NCI-H1092 treated with DMSO at 0.1 percent for 48 hours (cell line): ENCODE measurements at regions not wholly inside any gene's neighbourhood (a gene's known extent, or its start where the extent isn't known, plus 50 kb on each side); places are given as distances from the start of the nearest gene placed in this dataset.

Source experiments
- DNase-seq: peaks from one replicate; lab custom pipeline; 2025; lab: John Stamatoyannopoulos, UW

DNA sequence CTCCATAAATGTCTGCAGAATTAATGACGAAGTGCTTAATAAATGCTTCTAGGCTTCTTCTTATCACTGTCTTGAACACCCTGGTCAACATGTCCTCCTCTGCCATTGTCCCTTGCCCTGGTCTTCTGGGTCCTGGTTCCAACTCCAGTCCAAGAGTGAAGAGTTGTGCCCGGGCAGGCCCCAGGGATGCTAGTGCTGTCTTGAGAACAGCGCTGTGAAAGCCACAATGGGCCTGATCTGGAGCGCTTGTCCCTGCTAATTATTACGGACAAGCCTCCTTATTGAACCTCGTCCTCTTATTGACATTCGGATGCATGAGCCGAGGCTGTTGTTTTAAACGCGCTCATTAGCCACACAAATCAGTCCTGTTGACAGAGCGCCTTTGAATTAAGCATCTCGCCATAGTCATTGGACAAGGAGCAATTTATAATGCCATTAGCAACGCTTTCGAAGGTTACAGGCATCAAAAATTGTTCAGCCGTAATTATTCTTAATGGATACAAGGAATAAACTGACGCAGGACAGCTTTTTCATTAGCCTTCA is 211.6 kb upstream of the POU3F1 start:
- DNase-seq = no peak

DNA sequence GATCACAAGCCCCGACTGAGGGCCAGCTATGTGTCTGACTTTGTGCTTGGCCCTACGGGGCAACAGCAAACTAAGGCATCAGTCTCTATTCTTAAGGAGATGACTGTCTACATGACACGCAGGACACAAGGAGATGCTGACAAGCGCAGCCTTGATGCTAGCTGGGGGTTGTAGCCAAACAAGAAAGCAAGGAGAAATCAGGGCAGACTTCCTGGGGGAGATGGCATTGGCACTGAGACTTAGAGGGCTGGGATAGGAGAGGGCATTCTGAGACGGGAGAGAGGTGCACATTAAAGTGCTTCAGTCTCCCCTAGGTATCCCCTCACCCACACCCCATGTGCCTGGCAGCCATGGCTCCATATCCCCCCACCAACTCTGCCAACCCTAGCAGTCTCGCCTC is 210.8 kb upstream of the POU3F1 start:
- DNase-seq = no peak

DNA sequence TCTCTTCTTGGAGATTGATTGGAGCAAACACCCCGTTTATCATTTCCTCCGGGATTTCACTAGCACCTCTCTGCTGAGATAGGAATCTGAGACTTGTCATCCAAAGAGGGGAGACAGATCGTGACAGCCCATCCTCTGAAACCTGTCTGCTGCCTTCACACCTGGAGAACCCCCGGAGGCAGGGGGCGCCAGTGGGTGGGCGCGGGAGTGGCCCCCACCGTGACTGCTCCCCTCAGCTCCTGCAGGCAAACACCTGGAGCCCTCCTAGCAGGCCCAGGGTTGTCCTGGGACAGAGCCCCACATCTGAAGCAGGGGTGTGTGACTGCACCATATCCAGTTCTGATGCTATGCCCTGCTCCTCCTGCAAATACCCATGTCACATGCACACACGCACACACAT is 209.5 kb upstream of the POU3F1 start:
- no peak for DNase-seq

DNA sequence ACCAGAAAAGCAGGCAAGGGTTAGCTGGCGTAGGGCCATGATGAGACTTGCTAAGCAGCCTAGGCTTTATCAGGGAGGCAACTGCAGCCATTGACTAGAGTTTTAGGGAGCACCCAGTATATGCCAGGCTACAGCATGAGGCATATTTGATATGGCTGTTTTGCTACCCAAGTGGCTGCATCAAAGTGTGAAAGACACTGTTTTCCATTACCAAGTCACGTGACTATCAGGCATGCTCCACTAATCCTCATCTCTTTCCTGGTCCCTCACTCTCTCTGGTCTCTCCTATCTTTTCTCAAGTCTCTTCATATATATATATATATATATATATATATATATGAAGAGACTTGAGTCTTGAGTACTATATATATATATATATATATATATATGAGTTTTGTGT is 206.7 kb upstream of the POU3F1 start:
- DNase-seq = no peak

DNA sequence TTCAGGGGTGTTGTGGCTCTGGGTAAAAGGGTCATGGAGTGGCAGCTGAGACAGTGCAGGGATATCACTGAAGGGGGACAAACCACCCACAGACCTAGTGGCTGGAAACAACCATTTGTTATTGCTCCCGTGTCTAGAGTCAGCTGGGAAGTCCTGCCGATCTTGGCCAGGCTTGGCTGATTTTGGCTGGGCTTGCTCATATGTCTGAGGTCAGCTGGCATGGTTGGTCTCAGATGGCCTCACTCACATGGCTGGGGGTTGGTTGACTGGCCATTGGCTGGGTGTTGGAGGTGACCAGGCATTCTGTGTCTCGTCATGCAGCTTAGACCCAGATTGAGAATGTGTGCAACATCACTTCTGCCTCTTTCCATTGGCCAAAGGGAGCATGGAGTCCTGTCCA is 203.8 kb upstream of the POU3F1 start:
- no peak for DNase-seq

DNA sequence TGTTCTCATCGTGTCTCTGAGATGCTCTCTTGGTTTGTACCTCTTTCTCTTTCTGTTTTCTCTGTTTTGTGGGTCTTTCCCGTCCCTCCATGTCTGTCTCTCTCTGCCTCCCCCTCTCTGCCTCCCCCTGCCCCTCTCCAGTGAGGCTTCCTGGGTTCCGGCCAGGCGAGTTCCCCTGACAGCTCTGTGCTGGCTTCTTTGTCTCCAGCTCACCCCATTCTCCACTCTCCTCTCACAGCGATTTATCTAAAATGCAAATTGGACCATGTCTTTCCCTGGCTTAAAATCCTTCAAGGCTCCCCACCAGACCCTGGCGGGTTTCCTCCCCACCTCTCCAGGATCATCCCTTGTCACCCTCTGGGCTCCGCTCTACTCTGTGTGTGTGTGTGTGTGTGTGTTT is 202.4 kb upstream of the POU3F1 start:
- no peak for DNase-seq

DNA sequence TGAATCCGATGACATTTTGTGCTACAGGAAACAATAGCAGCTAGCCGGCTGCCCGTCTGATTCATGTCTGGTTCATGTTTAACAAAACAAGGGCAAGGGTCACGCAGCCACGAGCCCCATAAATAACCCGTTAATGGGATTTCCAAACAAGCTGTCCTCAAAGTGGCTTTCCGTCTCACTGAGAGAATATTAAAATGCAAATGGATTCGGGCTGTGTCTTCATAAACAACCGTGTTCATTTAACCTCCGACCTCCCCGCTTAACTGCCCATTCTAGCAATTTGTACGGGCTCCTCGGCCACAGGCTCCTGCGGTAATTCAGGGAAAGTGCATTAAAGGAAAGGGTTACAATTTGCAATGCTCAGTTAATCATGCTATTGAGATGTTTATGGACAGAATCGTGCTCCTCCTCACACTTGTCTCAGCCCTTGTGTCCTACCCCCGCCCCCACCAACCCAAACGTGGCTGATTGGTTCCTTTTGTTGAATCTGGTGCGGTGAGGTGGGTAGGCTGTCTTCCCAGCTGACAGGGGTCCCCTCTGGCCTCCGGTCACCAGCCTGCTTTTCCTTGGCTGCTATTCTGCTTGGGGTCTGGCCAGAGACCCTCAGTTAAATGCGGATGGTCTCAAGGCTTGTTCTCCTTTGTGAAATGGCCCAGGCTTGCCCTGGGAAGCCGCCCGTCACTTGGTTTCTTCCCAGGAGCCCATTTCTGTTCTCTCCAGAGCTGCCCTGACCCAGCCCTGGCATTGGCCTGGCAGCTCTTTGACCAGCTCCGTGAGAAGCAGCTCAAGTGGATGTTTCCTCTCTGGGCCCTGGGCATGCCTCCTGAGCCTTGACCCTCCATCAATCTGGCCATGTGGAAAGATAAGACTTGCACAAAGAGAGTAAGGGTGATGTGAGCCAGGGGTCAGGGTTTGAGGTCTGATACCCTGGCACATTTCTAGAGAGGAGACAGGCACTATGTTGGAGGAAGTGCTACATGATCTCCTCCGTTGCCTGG is 200.7 kb upstream of the POU3F1 start:
- DNase-seq = no peak

DNA sequence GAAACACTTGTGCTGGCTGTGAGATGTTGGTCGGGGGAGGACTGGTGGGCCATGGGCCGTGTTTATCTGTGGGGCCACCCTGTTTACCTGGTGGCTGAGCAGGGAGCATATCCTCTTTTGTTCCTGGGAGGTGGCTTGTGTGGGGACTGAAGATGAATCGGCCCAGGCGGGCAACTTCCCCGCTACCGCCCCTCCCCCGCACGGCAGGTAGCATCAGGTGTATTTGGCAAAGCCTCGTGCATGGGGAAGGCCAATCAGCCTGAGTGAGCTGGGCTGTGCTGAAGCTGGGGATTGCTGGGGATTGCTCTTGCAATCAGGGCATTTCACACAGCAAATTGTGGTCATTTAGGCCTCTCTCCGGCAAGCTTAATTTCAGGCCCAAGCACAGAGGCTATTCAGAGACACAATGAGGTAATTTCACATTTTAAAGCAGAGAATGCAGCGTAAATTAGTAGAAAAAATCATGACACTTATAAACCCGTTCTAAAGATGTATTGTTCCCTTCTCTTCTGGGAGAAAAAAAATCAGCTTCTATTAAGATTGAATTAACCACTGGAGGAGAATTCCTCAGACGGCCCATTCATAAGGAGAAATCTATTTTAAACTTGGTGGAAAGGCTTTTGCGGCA is 197.7 kb upstream of the POU3F1 start:
- no peak for DNase-seq

DNA sequence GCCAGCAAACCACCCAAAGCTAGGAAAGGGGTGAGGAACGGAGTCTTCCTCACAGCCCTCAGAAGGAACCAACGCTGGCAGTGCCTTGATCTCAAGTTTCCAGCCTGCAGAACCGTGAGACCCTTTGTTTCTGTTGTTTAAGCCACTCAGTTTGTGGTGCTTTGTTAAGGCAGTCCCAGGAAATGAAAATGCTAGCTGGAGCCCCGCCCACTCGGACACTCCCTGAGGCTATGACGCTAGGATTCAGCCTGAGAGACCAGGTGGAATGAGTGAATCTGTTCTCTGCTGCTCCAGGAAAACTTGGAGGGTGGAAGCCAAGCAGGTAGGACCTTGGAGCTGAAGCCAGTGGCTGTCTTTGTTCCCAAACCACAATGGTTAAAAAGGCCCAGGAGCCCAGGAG is 196.5 kb upstream of the POU3F1 start:
- no peak for DNase-seq

DNA sequence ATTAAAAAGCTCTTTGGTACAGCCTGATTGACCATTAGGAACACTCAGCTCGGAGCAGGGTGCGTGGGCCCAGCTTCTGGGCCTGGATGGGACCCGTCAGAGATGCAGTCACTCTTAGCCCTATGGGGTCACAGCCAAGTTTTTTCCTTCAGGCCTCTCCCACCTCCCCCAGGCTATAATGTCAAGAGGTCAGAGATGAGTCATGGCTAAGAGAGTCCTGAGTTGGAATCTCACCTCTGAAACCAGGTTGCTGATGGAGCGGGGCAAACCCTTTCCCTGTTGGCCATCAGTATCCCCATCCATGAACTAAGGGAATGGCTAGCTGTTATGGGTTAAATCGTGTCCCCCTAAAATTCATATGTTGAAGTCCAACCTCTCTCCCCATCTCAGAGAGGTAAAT is 195.9 kb upstream of the POU3F1 start:
- DNase-seq = no peak

DNA sequence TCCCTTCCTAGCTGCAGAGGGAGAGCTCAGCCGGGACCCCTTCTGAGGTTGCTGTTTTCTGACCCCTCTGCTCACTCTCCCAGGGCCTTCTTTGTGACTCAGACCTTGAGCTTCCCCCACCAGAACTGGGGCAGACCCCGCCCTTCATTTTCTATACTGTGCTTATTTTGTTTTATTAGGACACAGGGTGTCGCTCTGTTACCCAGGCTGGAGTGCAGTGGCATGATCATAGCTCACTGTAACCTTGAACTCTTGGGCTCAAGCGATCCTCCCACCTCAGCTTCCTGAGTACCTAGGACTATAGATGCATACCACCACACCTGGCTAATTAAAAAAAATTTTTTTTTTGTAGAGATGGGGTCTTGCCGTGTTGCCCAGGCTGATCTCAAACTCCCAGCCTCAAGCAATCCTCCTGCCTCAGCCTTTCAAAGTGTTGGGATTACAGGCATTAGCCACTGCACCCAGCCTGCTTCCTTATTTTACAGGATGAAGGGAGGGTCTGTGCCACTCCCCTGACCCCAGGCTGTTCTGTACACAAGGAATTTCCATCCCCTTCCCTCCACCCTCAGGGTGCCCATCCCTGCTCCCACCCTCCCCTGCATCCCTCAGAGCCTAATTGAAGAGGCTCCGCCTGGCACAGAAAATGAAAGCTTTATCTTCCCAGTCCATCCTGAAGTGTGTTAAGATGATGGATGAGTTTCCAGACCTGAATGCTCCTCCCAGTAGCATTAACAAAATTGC is 195.2 kb upstream of the POU3F1 start:
- DNase-seq = no peak

DNA sequence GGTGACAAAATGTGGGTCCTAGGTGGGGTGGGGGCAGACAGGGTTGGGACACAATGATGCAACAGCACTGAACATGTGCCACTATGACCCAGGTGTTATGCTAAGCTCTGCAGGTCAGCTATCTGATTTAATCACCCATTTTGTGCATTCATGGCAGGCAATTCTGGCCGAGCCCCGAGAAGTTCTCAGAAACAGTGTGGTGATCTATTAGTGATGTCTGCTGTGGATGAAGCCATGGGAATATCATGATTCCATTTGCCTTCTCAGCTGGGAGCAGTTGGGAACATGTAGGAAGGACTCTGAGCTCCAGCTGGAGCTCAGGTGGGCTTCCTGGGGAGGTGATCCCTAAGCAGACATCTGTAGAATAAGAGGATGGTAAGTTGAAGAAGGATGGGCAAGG is 194.0 kb upstream of the POU3F1 start:
- DNase-seq = no peak

DNA sequence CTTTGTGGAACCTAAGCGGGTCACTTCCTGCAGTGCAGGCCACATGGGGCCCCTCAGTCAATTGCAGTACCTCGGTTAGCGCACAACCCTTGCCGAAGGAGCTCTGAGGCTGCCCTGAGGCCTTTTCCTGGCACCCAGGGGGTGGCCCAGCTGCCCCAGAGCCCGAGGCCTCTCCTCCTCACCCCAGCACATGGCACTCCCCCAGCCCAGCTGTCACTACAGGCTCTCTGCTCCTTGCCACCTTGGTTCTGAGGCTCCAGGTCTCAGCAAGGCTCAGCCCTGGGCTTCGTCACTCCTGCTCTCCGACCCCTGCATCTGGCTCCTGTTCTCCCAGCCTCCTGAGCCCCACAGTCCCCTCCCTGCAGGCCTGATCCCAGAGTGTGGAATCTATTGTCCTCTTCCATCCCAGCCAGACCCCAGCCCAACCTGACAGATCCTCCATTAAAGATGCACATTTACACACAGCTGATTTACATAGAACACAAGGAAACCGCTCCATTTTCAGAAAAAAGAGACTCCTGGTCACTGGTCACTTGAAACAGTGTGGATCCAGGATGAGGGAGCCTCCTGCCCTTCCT is 192.8 kb upstream of the POU3F1 start:
- no peak for DNase-seq

DNA sequence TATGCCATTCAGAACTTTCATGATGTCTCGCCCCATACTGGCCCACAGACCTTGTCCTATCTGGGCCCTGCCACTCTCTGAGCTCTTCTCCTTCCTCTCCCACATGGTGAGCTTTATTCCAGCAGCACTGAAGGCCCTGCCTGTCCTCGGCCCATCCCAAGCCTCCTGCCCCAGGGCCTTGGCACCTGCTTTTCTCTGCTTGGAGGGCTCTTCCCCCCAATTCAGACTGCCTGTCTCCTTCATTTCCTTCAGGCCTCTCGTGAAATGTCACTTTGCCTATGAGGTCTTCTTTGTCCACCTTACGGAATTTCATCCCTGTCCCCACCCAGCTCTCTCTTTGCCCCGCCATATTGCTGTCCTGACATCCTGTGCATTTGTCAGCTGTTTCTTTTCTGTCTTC is 191.7 kb upstream of the POU3F1 start:
- no peak for DNase-seq

DNA sequence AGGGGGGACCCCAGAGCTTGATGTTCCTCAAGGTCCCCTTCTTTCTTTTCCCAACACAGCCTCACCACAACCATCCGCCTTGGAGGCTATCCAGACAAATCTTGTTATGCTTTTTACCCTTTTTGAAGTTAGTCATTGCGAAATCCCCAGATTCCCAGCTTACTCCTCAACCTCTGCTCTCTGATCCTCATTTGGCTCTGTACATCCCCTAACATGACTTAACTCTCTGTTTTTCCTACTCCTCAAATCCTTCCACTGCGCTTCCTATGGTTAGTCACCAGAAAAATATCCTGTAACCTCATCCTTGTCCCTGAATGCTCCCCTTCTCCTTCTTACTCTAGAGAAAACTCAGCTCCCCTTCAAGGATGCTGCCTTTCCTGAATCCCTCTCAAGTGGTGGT is 189.1 kb upstream of the POU3F1 start:
- DNase-seq = no peak

DNA sequence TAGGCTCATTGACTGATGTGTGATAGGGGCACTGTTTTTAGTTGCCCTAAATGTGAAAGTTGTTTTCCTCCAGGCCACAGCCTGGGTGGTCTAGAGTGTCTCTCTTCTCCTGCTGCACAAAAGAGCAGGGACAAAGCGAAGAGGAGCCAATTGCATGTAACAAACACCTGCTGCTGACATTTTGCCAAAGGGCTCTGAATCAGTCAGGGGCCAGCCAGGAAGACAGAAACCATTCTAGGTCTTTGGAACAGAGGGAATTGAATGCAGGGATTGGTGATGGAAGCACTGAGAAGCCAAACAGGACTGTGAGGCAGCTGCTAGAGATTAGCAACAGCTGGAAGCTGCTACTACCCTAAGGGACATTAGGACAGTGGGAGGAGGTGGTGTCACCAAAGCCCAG is 185.3 kb upstream of the POU3F1 start:
- DNase-seq = peak; percentile 14

DNA sequence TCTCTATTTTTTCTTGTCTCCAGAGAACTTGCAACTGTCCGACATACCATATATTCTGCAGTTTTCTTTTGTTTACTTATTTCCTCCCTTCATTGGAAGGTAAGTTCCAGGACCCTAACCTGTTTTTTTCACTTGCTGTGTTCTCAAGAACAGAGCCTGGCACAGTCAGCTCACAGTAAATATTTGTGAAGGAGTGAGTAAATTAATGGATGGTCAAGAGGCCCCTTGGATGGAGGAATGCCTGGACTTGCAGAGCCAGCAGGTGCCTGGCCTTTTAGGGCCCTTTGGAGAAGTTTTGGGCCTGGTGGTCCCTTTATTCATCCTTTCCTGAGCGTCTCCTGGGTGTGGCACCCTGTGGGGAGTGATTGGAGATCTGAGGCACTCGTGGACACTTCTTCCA is 182.1 kb upstream of the POU3F1 start:
- DNase-seq = no peak

DNA sequence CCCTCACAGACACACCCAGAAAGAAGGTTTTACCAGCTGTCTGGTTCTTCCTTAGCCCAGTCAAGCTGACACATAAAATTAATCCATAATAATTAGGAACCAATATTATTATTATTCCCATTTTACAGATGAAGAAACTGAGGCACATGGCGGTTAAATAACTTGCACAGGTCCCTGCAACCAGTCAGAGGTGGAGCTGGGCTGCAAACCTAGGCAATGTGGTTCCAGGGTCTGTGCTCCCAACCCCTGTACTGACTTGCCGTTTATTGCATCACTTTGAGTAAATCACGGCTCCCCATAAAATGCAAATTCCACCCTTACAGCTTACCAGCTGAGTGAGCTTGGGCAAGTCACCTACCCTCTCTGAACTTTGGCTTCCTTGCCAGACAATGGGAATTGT is 179.2 kb upstream of the POU3F1 start:
- DNase-seq = no peak

DNA sequence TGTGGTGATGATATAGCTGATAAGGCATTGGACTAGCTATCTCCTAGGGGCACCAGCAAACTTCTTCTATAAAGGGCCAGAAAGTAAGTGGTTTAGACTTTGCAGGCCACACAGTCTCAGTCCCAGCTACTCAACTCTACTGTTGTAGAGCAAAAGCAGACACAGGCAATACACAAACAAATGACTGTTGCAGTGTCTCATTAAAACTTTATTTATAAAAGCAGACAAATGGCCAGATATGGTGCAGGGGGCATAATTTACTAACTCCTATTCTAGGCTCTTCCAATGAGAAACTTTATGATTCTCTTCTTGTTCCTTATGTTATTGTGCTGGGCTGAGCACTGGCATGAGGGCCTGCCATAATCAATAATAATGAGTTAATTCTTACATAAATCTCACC is 176.8 kb upstream of the POU3F1 start:
- DNase-seq = no peak

DNA sequence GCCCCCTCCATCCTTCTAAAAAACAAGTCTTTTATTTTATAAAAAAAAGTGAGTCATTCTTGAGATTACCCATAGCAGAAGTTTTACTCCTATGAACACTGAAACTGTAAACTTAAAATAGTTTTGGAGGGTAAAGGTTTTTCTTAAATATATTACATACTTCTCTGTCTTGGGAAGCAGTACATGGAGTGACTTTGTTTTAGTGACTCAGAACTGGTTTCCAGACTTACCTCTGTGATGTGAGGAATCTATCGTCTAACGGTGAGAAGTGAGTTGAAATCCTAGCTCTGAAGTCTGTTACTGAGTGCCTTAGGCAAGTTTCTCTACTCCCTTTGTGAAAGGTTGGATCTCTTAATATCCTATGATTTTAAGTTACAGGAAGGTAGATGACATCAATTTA is 176.3 kb upstream of the POU3F1 start:
- DNase-seq = no peak

DNA sequence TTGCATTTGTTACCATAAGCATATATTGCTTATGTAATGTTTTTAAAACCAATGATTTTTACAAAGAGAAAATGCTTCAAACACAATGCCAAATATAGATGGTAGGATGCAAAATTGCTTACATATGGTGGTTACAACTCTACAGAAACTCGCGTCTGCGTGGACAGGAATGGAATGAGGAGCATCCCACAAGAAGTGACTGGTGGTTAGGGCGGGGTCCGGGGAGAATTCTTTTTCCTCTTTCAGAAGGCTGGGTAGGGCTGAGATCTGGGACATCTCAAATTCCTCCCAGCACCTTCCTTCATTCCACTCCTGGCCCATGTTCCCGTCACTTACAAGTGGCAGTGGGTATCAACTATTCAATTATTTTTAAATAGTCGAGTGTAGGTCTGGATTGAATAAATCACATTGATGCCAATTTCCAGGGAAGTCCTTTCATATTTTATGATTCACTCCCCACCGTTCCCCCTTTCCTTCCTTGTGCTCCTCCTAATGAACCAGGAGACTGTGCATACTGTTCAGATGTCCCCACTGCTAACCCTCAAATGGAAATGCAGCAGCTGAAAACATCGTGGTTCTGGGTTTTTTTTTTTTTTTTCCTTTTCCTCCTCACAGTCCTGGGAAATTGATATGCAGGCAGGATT is 174.5 kb upstream of the POU3F1 start:
- DNase-seq = no peak

DNA sequence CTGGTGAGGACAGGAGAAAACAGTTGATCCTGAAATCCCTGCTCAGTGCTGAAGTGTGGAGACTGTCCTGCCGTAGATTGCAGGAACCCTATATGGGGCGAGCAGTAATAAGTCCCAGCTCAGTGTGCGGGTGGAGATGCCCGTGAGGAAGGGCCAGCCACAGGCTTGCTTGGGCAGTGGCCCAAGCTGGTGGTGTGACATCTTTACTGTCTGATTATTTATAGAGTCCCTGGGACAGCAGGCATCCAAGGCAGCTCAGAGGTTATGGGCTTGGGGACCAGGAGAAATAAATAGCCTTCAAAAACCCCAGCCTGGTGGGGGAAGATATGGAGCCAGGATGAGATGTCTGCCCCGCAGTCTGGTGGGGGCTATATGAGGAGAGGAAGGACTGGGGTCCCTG is 170.7 kb upstream of the POU3F1 start:
- no peak for DNase-seq
